BJ (cell line): ENCODE measurements at regions not wholly inside any gene's neighbourhood (a gene's known extent, or its start where the extent isn't known, plus 50 kb on each side); places are given as distances from the start of the nearest gene placed in this dataset.
A peak's percentile ranks its signal among the peaks of the same experiment; 100 is the strongest.

Experiments
- CTCF ChIA-PET: fragments of 350-600 bp; formaldehyde crosslinking; extraction: SDS; loops from one replicate; lab custom pipeline; 2021; ENCODE audit warnings: antibody characterized with exemption, inconsistent platforms; lab: Yijun Ruan, JAX
- POLR2A ChIA-PET: fragments of 300-600 bp; sonication (Branson Sonifier 250); formaldehyde crosslinking; extraction: SDS; loops from one replicate; lab custom pipeline; 2021; ENCODE audit warnings: antibody characterized with exemption; lab: Charles Lee
- DNase-seq: peaks from one replicate; pipeline ENCODE4 v3.0.0-alpha.2; 2011; ENCODE audit warnings: low read depth
- H3K27me3 ChIP-seq: 2 replicates; pipeline ENCODE4 v1.6.0; 2011; ENCODE audit warnings: low read length; ENCODE audit not compliant: control insufficient read depth, insufficient read depth
- H3K36me3 ChIP-seq: 2 replicates; pipeline ENCODE4 v1.5.1; 2011; ENCODE audit warnings: low read length; ENCODE audit not compliant: control insufficient read depth, insufficient read depth
- H3K4me3 ChIP-seq: 2 replicates; pipeline ENCODE4 v1.5.1; 2011; ENCODE audit warnings: low read depth, mild to moderate bottlenecking, control low read depth, low read length
- CTCF ChIP-seq: IDR thresholded peaks from 2 replicates; pipeline ENCODE4 v1.5.1; 2011; ENCODE audit warnings: low read depth, mild to moderate bottlenecking, control low read depth, inconsistent platforms, low read length, moderate library complexity; ENCODE audit not compliant: insufficient read depth

GRCh38 chr10:124342821-124343170 lies 75.9 kb downstream of the OAT start:
- ChIA-PET POLR2A (no interaction called here), CTCF (no interaction called here)
- H3K4me3 ChIP-seq: no peak overlapping the region
- H3K36me3 ChIP-seq: no peaks in the 10 kb centered on the region
- H3K27me3 ChIP-seq: no peaks in the 10 kb centered on the region
- DNase-seq: no peak
- TF ChIP-seq CTCF: no peak

GRCh38 chr10:124342136-124342820 lies 76.4 kb downstream of the OAT start:
- H3K36me3 ChIP-seq: no peaks in the 10 kb centered on the region
- no peak overlapping the region for H3K4me3 ChIP-seq
- ChIA-PET CTCF (no interaction called here), POLR2A (no interaction called here)
- TF ChIP-seq CTCF: no peak
- H3K27me3 ChIP-seq: no peaks in the 10 kb centered on the region
- DNase-seq: no peak

GRCh38 chr10:124341768-124342135 lies 77.0 kb downstream of the OAT start:
- Histone ChIP-seq H3K36me3 (no peaks in the 10 kb centered on the region), H3K27me3 (no peaks in the 10 kb centered on the region), H3K4me3 (no peak overlapping the region)
- ChIA-PET CTCF (no interaction called here), POLR2A (no interaction called here)
- no peak for DNase-seq
- no peak for TF ChIP-seq CTCF

- 0 out of 2 replicates have a peak, but pooled peaks have one; percentile 11 for TF ChIP-seq CTCF
- ChIA-PET POLR2A (interaction anchor here (0.5 to 0.7 kb wide), 2 partner anchors 16 to 451 kb away, joined by 3 to 16 read pairs; no protein-coding TSS in a partner anchor), CTCF (interaction anchor here (1.6 to 1.8 kb wide), 2 partner anchors 44 to 49 kb away, joined by 4 read pairs; no protein-coding TSS in a partner anchor)
- DNase-seq: peak; percentile 97
- Histone ChIP-seq H3K36me3 (no peaks in the 10 kb centered on the region), H3K4me3 (no peak overlapping the region), H3K27me3 (no peaks in the 10 kb centered on the region)
Measured at GRCh38 chr10:124340033-124340760, 78.5 kb downstream of the OAT start.
